Activated CD8-positive, alpha-beta T cell treated with anti-CD3 and anti-CD28 coated beads for 36 hours (primary cell): ENCODE measurements at regions not wholly inside any gene's neighbourhood (a gene's known extent, or its start where the extent isn't known, plus 50 kb on each side); places are given as distances from the start of the nearest gene placed in this dataset.
A peak's percentile ranks its signal among the peaks of the same experiment; 100 is the strongest.

ENCODE experiments used
- ATAC-seq: fragments of 200-7000 bp; cut with Tn5 transposase; one replicate; pipeline ENCODE4 v1.10.0; 2021; ENCODE audit warnings: mild to moderate bottlenecking, moderate library complexity
- CTCF ChIA-PET: fragments of 350-600 bp; sonication (Branson Sonifier 250); formaldehyde crosslinking; loops from one replicate; lab custom pipeline; 2021; ENCODE audit warnings: antibody characterized with exemption; lab: Charles Lee
- POLR2A ChIA-PET: fragments of 350-600 bp; sonication (Branson Sonifier 250); formaldehyde crosslinking; loops from one replicate; lab custom pipeline; 2021; ENCODE audit warnings: antibody characterized with exemption; lab: Charles Lee
- DNase-seq: peaks from one replicate; pipeline ENCODE4 v3.0.0-alpha.2; 2020
- H3K27ac Mint-ChIP-seq: one replicate; pipeline ENCODE4 v1.8.0; 2021; ENCODE audit warnings: mild to moderate bottlenecking, mixed read lengths
- H3K27me3 Mint-ChIP-seq: one replicate; pipeline ENCODE4 v1.8.0; 2021; ENCODE audit warnings: mixed read lengths
- H3K36me3 Mint-ChIP-seq: one replicate; pipeline ENCODE4 v1.8.0; 2021; ENCODE audit warnings: low read depth, mixed read lengths
- H3K4me1 Mint-ChIP-seq: one replicate; pipeline ENCODE4 v1.8.0; 2021; ENCODE audit warnings: low read depth, mixed read lengths
- H3K4me3 Mint-ChIP-seq: one replicate; pipeline ENCODE4 v1.8.0; 2021; ENCODE audit warnings: mild to moderate bottlenecking, moderate library complexity, mixed read lengths
- H3K9me3 Mint-ChIP-seq: one replicate; pipeline ENCODE4 v1.8.0; 2021; ENCODE audit warnings: mixed read lengths
- intact Hi-C: fragments of 100-400 bp; cut with micrococcal nuclease; formaldehyde crosslinking; loops from one replicate; pipeline ENCODE4 v1.10.0; 2022
- TF ChIP-seq, protein P1 (sequence below): fragments of 200-600 bp; IDR thresholded peaks from one replicate; pipeline ENCODE4 v1.8.0; 2022; ENCODE audit warnings: antibody characterized with exemption, mild to moderate bottlenecking

DNA sequence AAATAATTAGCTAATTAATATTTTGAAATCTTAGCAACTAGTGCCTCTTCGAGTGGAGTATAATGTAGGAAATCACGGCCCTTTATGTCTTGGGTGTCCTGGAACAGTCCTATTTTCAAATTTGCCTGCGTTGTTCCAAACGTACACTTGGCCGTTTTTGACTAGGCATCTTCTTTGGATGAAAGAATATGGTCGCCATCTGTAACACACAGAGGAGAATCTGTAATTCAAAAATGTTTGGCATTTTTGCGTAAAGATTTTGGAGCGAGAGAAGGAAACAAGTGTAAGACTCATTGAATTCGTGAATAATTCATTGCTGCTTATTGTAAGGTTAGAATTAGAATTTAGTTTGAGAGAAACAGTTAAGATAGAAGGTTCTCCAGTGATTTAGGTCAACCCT, 61.5 kb upstream of the CLCN4 start:
- no peak overlapping the region for H3K27ac Mint-ChIP-seq
- ATAC-seq (no peak), DNase-seq (no peak)
- H3K9me3 Mint-ChIP-seq: no peaks in the 10 kb centered on the region
- no peaks in the 10 kb centered on the region for H3K27me3 Mint-ChIP-seq
- H3K4me1 Mint-ChIP-seq: peaks cover 34% of the 10 kb centered on the region
- ChIA-PET CTCF (interaction anchor here (1.7 to 4.5 kb wide), 5 partner anchors 11 to 98 kb away, joined by 6 to 29 read pairs (median 12); no protein-coding TSS in a partner anchor), POLR2A (interaction anchor here (1.6 to 5.3 kb wide), 3 partner anchors 9 to 19 kb away, joined by 3 to 53 read pairs (median 9); no protein-coding TSS in a partner anchor)
- TF ChIP-seq, protein P1, sequence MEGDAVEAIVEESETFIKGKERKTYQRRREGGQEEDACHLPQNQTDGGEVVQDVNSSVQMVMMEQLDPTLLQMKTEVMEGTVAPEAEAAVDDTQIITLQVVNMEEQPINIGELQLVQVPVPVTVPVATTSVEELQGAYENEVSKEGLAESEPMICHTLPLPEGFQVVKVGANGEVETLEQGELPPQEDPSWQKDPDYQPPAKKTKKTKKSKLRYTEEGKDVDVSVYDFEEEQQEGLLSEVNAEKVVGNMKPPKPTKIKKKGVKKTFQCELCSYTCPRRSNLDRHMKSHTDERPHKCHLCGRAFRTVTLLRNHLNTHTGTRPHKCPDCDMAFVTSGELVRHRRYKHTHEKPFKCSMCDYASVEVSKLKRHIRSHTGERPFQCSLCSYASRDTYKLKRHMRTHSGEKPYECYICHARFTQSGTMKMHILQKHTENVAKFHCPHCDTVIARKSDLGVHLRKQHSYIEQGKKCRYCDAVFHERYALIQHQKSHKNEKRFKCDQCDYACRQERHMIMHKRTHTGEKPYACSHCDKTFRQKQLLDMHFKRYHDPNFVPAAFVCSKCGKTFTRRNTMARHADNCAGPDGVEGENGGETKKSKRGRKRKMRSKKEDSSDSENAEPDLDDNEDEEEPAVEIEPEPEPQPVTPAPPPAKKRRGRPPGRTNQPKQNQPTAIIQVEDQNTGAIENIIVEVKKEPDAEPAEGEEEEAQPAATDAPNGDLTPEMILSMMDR: no peak
- no peak overlapping the region for H3K4me3 Mint-ChIP-seq
- H3K36me3 Mint-ChIP-seq: peaks cover 22% of the 10 kb centered on the region
- intact Hi-C loops: no loop called here

DNA sequence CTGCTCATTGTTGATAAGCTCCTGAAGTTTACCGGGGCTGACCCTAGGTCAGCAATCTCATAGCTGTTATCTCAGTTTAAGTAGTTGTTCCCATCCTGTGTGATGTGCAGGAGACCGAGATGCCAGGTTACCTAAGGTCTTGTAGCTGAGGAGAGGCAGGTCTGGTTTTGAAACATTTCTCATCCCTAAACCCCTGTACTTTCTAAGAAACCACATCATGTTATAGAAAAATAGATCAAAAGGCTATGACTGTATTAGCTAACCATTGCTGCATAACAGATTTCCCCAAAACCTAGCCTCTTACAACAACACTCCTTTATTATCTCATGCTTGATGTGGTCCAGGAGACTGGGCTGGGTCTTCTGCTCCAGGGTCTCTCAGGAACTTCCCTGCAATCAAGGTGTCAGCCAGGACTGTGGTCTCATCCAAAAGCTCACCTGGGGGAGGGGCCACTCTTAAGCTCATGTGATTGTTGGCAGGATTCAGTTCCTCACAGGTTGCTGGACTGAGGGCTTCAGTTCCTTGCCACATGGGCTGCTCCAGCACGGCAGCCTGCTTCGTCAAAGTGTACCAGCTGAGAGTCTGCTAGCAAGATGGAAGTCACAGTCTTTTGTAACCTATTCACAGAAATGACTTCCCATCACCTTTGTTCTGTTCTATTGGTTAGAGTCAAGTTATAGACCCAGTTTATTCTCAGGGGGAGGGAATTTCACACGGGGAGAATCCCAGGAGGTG, 60.9 kb upstream of the CLCN4 start:
- ChIA-PET CTCF (interaction anchor here (1.7 to 4.5 kb wide), 5 partner anchors 12 to 99 kb away, joined by 6 to 29 read pairs (median 12); no protein-coding TSS in a partner anchor), POLR2A (interaction anchor here (0.6 to 5.3 kb wide), 4 partner anchors 10 to 639 kb away, joined by 3 to 53 read pairs (median 6); no protein-coding TSS in a partner anchor)
- DNase-seq (peak; percentile 32), ATAC-seq (peak; percentile 60)
- H3K9me3 Mint-ChIP-seq: no peaks in the 10 kb centered on the region
- H3K27ac Mint-ChIP-seq: peak overlapping the region; percentile 97
- peaks cover 27% of the 10 kb centered on the region for H3K36me3 Mint-ChIP-seq
- TF ChIP-seq, protein P1: no peak
- H3K27me3 Mint-ChIP-seq: no peaks in the 10 kb centered on the region
- intact Hi-C loops: no loop called here
- peak overlapping the region; percentile 35 for H3K4me3 Mint-ChIP-seq
- H3K4me1 Mint-ChIP-seq: peaks cover 39% of the 10 kb centered on the region

DNA sequence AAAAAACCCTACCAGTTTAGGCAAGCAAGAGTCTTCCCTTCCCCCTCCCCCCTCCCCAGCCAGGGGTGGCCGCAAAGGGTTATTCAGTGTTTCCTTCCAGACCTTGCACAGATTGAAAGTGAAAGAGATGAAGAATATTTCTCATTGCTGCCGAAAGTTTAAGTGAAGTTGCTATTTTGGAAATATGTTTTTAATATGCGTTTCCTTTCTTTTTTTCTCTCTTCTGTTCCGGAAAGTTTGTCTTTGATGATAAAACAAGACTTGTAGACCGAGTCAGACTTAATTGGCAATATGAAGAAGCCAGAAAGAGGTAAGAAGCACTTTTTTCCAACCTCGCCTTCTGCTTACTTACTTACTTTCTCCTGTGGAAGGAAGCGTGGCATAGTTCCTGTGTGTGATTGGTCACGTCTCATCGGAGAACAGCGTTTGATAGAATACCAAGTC, 58.5 kb upstream of the CLCN4 start:
- TF ChIP-seq, protein P1: no peak
- no peaks in the 10 kb centered on the region for H3K27me3 Mint-ChIP-seq
- peak overlapping the region; percentile 83 for H3K4me3 Mint-ChIP-seq
- ATAC-seq: peak; percentile 61
- peak overlapping the region; percentile 97 for H3K27ac Mint-ChIP-seq
- POLR2A ChIA-PET: interaction anchor here (0.8 to 5.3 kb wide), 4 partner anchors 9 to 86 kb away, joined by 3 to 53 read pairs (median 4); no protein-coding TSS in a partner anchor
- H3K9me3 Mint-ChIP-seq: no peaks in the 10 kb centered on the region
- peaks cover 48% of the 10 kb centered on the region for H3K4me1 Mint-ChIP-seq
- DNase-seq: peak; percentile 79
- H3K36me3 Mint-ChIP-seq: peaks cover 33% of the 10 kb centered on the region
- CTCF ChIA-PET: interaction anchor here (1.0 to 4.5 kb wide), 4 partner anchors 8 to 22 kb away, joined by 3 to 29 read pairs (median 4); no protein-coding TSS in a partner anchor
- intact Hi-C loops: loop anchor here (2.0 kb wide), 1 partner anchor 15 kb away; no protein-coding TSS in a partner anchor

DNA sequence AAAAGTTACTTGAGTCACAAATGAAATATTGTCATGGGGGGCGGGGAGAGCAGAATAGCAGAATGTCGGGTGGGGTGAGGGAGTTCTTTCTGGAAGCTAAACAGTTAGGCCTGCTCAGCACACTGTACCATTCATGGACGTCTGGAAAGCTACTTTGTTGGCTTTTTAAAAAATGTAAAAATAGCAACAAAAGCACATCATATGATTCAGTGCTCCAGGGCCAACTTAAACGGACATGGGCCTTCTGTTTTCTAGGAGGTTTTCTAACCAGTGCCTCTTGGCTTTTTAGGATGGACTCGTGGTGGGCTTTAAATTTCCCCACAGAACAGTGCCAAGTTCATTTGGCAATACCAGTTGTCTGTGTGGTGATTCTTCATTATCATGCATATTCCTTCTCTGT, 57.4 kb upstream of the CLCN4 start:
- H3K9me3 Mint-ChIP-seq: no peaks in the 10 kb centered on the region
- intact Hi-C loops: loop anchor here (2.0 kb wide), 1 partner anchor 13 kb away; no protein-coding TSS in a partner anchor
- no peak for DNase-seq

More for the DNA sequence above, 57.4 kb upstream of the CLCN4 start:
- Mint-ChIP-seq H3K27ac (peak overlapping the region; percentile 97), H3K4me1 (peaks cover 48% of the 10 kb centered on the region), H3K4me3 (peak overlapping the region; percentile 83), H3K36me3 (peaks cover 36% of the 10 kb centered on the region), H3K27me3 (no peaks in the 10 kb centered on the region)
- ChIA-PET POLR2A (interaction anchor here (0.8 to 5.3 kb wide), 3 partner anchors 8 to 87 kb away, joined by 3 to 53 read pairs (median 4); no protein-coding TSS in a partner anchor), CTCF (interaction anchor here (1.3 to 4.5 kb wide), 2 partner anchors 10 to 20 kb away, joined by 3 to 29 read pairs; no protein-coding TSS in a partner anchor)
- no peak for ATAC-seq
- TF ChIP-seq, protein P1: no peak
